ENCODE measurements at regions not wholly inside any gene's neighbourhood (a gene's known extent, or its start where the extent isn't known, plus 50 kb on each side); places are given as distances from the start of the nearest gene placed in this dataset.

- DNase-seq: no peak
- Histone ChIP-seq H3K27ac (no peak overlapping the region), H3K9me3 (no peaks in the 10 kb centered on the region), H3K36me3 (no peaks in the 10 kb centered on the region), H3K4me1 (no peaks in the 10 kb centered on the region), H3K27me3 (no peaks in the 10 kb centered on the region), H3K4me3 (no peak overlapping the region)
- 93% methylated on average over 12 of the region's 12 CpGs for WGBS, 2 donors
- intact Hi-C loops (cut with DNase I): no loop called here
- TF ChIP-seq POLR2AphosphoS5 (IDR thresholded peaks at IDR 0.05) (no peak), POLR2A (IDR thresholded peaks at IDR 0.05) (no peak), EP300 (IDR thresholded peaks at IDR 0.05) (no peak), CTCF (IDR thresholded peaks at IDR 0.05) (no peak)
These were observed 130.8 kb downstream of the ZBTB18 start for GRCh38 chr1:244181867-244182266.

GRCh38 chr1:244183037-244183436 is 132.0 kb downstream of the ZBTB18 start:
- TF ChIP-seq POLR2A (IDR thresholded peaks at IDR 0.05): no peak
- no peak for TF ChIP-seq CTCF (IDR thresholded peaks at IDR 0.05)
- no peak for TF ChIP-seq POLR2AphosphoS5 (IDR thresholded peaks at IDR 0.05)
- TF ChIP-seq EP300 (IDR thresholded peaks at IDR 0.05): no peak
- no peak for DNase-seq
- Histone ChIP-seq H3K36me3 (no peaks in the 10 kb centered on the region), H3K27ac (no peak overlapping the region), H3K9me3 (no peaks in the 10 kb centered on the region), H3K4me3 (no peak overlapping the region), H3K4me1 (no peaks in the 10 kb centered on the region), H3K27me3 (no peaks in the 10 kb centered on the region)
- 81 to 85% methylated on average over 7 of the region's 7 CpGs for WGBS, 2 donors
- intact Hi-C loops (cut with DNase I): no loop called here

GRCh38 chr1:244186372-244186771 is 135.3 kb downstream of the ZBTB18 start:
- intact Hi-C loops (cut with DNase I): no loop called here
- Histone ChIP-seq H3K36me3 (no peaks in the 10 kb centered on the region), H3K27ac (no peak overlapping the region), H3K4me1 (no peaks in the 10 kb centered on the region), H3K9me3 (no peaks in the 10 kb centered on the region), H3K27me3 (no peaks in the 10 kb centered on the region), H3K4me3 (no peak overlapping the region)
- DNase-seq: no peak
- no peak for TF ChIP-seq POLR2A (IDR thresholded peaks at IDR 0.05)
- no peak for TF ChIP-seq EP300 (IDR thresholded peaks at IDR 0.05)
- TF ChIP-seq CTCF (IDR thresholded peaks at IDR 0.05): no peak
- TF ChIP-seq POLR2AphosphoS5 (IDR thresholded peaks at IDR 0.05): no peak
- 88 to 92% methylated on average over 10 of the region's 10 CpGs for WGBS, 2 donors

- Histone ChIP-seq H3K4me1 (no peaks in the 10 kb centered on the region), H3K27me3 (no peaks in the 10 kb centered on the region)
These were observed 136.2 kb downstream of the ZBTB18 start for GRCh38 chr1:244187310-244187709.

More at GRCh38 chr1:244187310-244187709, 136.2 kb downstream of the ZBTB18 start:
- Histone ChIP-seq H3K27ac (no peak overlapping the region), H3K9me3 (no peaks in the 10 kb centered on the region), H3K36me3 (no peaks in the 10 kb centered on the region), H3K4me3 (no peak overlapping the region)
- 87 to 92% methylated on average over 12 of the region's 12 CpGs for whole genome bisulfite sequencing, 2 donors
- DNase-seq: no peak
- intact Hi-C loops (cut with DNase I): no loop called here
- TF ChIP-seq POLR2AphosphoS5 (IDR thresholded peaks at IDR 0.05) (no peak), EP300 (IDR thresholded peaks at IDR 0.05) (no peak), CTCF (IDR thresholded peaks at IDR 0.05) (no peak), POLR2A (IDR thresholded peaks at IDR 0.05) (no peak)
